ENCODE measurements at regions not wholly inside any gene's neighbourhood (a gene's known extent, or its start where the extent isn't known, plus 50 kb on each side); places are given as distances from the start of the nearest gene placed in this dataset.

GRCh38 chr11:134506046-134506445 is 94.0 kb upstream of the B3GAT1 start:
- H3K27ac Mint-ChIP-seq: no peak overlapping the region
- H3K27me3 Mint-ChIP-seq: peaks cover 20% of the 10 kb centered on the region
- no peak overlapping the region for H3K4me3 Mint-ChIP-seq
- no peak for TF ChIP-seq CTCF (conservative IDR thresholded peaks at IDR 0.05)
- peaks cover 12% of the 10 kb centered on the region for H3K4me1 Mint-ChIP-seq (ENCODE audit: unreplicated experiment)
- no peaks in the 10 kb centered on the region for H3K9me3 Mint-ChIP-seq
- no peaks in the 10 kb centered on the region for H3K36me3 Mint-ChIP-seq
- DNase-seq (ENCODE audit: extremely low spot score, unreplicated experiment): no peak

GRCh38 chr11:134505125-134505524 is 93.1 kb upstream of the B3GAT1 start:
- H3K9me3 Mint-ChIP-seq: no peaks in the 10 kb centered on the region

GRCh38 chr11:134504146-134504905 is 92.3 kb upstream of the B3GAT1 start:
- no peaks in the 10 kb centered on the region for H3K36me3 Mint-ChIP-seq
- H3K4me1 Mint-ChIP-seq (ENCODE audit: unreplicated experiment): peaks cover 12% of the 10 kb centered on the region
- no peak for DNase-seq (ENCODE audit: extremely low spot score, unreplicated experiment)
- H3K27ac Mint-ChIP-seq: no peak overlapping the region
- H3K4me3 Mint-ChIP-seq: no peak overlapping the region
- peaks cover 23% of the 10 kb centered on the region for H3K27me3 Mint-ChIP-seq
- H3K9me3 Mint-ChIP-seq: no peaks in the 10 kb centered on the region
- TF ChIP-seq CTCF (conservative IDR thresholded peaks at IDR 0.05): no peak

More at GRCh38 chr11:134505125-134505524, 93.1 kb upstream of the B3GAT1 start:
- H3K4me1 Mint-ChIP-seq (ENCODE audit: unreplicated experiment): peaks cover 12% of the 10 kb centered on the region
- peaks cover 20% of the 10 kb centered on the region for H3K27me3 Mint-ChIP-seq
- no peak for DNase-seq (ENCODE audit: extremely low spot score, unreplicated experiment)
- H3K27ac Mint-ChIP-seq: no peak overlapping the region
- no peak for TF ChIP-seq CTCF (conservative IDR thresholded peaks at IDR 0.05)
- no peaks in the 10 kb centered on the region for H3K36me3 Mint-ChIP-seq
- no peak overlapping the region for H3K4me3 Mint-ChIP-seq

GRCh38 chr11:134503596-134503995 is 91.6 kb upstream of the B3GAT1 start:
- Mint-ChIP-seq H3K27me3 (peaks cover 23% of the 10 kb centered on the region), H3K9me3 (no peaks in the 10 kb centered on the region), H3K4me1 (ENCODE audit: unreplicated experiment) (peaks cover 12% of the 10 kb centered on the region), H3K36me3 (no peaks in the 10 kb centered on the region), H3K27ac (no peak overlapping the region), H3K4me3 (no peak overlapping the region)
- DNase-seq (ENCODE audit: extremely low spot score, unreplicated experiment): no peak
- TF ChIP-seq CTCF (conservative IDR thresholded peaks at IDR 0.05): no peak

GRCh38 chr11:134503100-134503499 is 91.1 kb upstream of the B3GAT1 start:
- Mint-ChIP-seq H3K4me3 (no peak overlapping the region), H3K9me3 (no peaks in the 10 kb centered on the region), H3K27ac (no peak overlapping the region), H3K27me3 (peaks cover 23% of the 10 kb centered on the region), H3K36me3 (no peaks in the 10 kb centered on the region), H3K4me1 (ENCODE audit: unreplicated experiment) (peaks cover 12% of the 10 kb centered on the region)
- no peak for TF ChIP-seq CTCF (conservative IDR thresholded peaks at IDR 0.05)
- no peak for DNase-seq (ENCODE audit: extremely low spot score, unreplicated experiment)

All from type B pancreatic cell (in vitro differentiated cells).